ENCODE measurements at regions not wholly inside any gene's neighbourhood (a gene's known extent, or its start where the extent isn't known, plus 50 kb on each side); places are given as distances from the start of the nearest gene placed in this dataset.

DNA sequence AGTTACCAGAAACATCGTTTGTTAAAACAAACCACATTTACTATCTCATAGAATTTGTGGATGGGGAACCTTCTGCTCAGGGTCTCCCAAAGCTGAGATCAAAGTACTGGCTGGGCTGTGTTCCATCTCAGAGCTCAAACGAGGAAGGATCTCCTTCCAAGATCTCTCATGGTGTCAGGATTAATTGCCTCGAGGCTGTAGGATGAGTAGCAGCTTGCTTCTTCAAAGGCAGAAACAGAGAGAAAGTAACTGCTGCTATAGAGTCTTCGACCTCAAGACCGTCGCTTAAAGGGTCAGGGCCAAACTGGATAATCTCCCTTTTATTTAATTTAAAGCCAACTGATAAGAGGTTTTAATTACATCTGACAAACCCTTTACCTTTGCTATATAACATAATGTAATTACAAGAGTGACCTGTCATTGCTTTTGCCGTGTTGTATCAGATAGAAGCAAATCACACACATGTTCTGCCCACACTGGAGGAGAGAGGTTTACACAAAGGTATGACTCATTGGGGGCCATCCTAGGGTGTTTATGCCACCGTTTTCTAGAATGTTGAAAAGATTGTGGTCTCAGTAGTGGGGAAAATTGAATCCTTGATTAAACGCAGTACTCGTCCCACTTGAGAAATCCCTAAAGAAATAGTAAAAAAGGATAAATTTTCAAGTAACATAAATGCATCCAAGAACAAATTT is 868.8 kb upstream of the TMEM132C start:
- no peak overlapping the region for H3K4me3 Mint-ChIP-seq
- H3K27me3 Mint-ChIP-seq: peaks cover 3% of the 10 kb centered on the region
- no peaks in the 10 kb centered on the region for H3K36me3 Mint-ChIP-seq
- no peak overlapping the region for H3K27ac Mint-ChIP-seq
- H3K4me1 Mint-ChIP-seq: no peaks in the 10 kb centered on the region
- H3K9me3 Mint-ChIP-seq: no peaks in the 10 kb centered on the region

- no peaks in the 10 kb centered on the region for H3K4me1 Mint-ChIP-seq
- no peak overlapping the region for H3K4me3 Mint-ChIP-seq
- no peaks in the 10 kb centered on the region for H3K9me3 Mint-ChIP-seq
- peaks cover 3% of the 10 kb centered on the region for H3K27me3 Mint-ChIP-seq
- no peaks in the 10 kb centered on the region for H3K36me3 Mint-ChIP-seq
- no peak overlapping the region for H3K27ac Mint-ChIP-seq
Measured at GRCh38 chr12:127399451-127399850, 867.5 kb upstream of the TMEM132C start.

- Mint-ChIP-seq H3K9me3 (no peaks in the 10 kb centered on the region), H3K27me3 (peaks cover 1% of the 10 kb centered on the region), H3K4me1 (no peaks in the 10 kb centered on the region), H3K4me3 (no peak overlapping the region), H3K36me3 (no peaks in the 10 kb centered on the region), H3K27ac (no peak overlapping the region)
Measured at GRCh38 chr12:127400221-127400620, 866.7 kb upstream of the TMEM132C start.

DNA sequence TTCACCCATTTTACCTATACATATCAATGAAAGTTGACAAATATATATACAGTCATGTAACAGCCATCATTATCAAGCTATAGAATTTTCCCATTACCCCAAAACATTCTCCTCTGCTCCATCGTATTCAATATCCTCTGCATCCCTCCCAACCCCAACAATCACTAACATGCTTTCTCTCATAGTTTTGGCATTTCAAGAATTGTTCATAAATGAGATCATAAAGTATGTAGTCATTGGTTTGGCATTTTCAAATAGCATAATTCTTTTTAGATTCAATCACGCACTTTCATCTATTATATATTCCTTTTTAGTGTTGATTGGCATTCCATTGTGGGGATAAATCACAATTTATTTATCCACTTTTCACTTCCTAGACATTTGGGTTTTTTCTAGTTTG is 866.0 kb upstream of the TMEM132C start:
- Mint-ChIP-seq H3K9me3 (no peaks in the 10 kb centered on the region), H3K4me3 (no peak overlapping the region), H3K4me1 (no peaks in the 10 kb centered on the region), H3K36me3 (no peaks in the 10 kb centered on the region), H3K27me3 (peaks cover 1% of the 10 kb centered on the region), H3K27ac (no peak overlapping the region)

DNA sequence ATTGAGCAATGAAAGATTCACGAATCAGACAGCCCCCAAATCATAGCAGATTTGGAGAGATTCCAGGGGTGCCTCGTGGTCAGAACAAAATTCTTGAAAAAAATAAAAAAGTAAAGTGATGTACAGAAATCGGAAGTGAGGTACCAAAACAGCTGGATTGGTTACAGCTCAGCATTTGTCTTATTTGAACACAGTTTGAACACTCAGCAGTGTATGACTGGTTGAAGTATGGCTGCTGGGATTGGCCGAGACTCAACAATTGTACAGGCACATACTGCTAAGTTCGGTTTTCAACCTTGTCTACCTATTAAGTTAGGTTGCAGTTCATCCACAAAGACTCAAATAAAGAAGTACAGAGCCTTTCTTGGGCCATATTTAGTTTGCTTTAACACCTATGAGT is 865.4 kb upstream of the TMEM132C start:
- no peaks in the 10 kb centered on the region for H3K4me1 Mint-ChIP-seq
- no peak overlapping the region for H3K4me3 Mint-ChIP-seq
- peaks cover 1% of the 10 kb centered on the region for H3K27me3 Mint-ChIP-seq
- no peaks in the 10 kb centered on the region for H3K36me3 Mint-ChIP-seq
- H3K27ac Mint-ChIP-seq: no peak overlapping the region
- H3K9me3 Mint-ChIP-seq: no peaks in the 10 kb centered on the region

GRCh38 chr12:127411166-127411915 is 855.6 kb upstream of the TMEM132C start:
- Mint-ChIP-seq H3K4me1 (no peaks in the 10 kb centered on the region), H3K27ac (no peak overlapping the region), H3K27me3 (peaks cover 1% of the 10 kb centered on the region), H3K36me3 (no peaks in the 10 kb centered on the region), H3K9me3 (no peaks in the 10 kb centered on the region), H3K4me3 (no peak overlapping the region)

GRCh38 chr12:127411981-127412380 is 855.0 kb upstream of the TMEM132C start:
- Mint-ChIP-seq H3K36me3 (no peaks in the 10 kb centered on the region), H3K4me3 (no peak overlapping the region), H3K27me3 (peaks cover 1% of the 10 kb centered on the region), H3K4me1 (no peaks in the 10 kb centered on the region), H3K27ac (no peak overlapping the region), H3K9me3 (no peaks in the 10 kb centered on the region)

DNA sequence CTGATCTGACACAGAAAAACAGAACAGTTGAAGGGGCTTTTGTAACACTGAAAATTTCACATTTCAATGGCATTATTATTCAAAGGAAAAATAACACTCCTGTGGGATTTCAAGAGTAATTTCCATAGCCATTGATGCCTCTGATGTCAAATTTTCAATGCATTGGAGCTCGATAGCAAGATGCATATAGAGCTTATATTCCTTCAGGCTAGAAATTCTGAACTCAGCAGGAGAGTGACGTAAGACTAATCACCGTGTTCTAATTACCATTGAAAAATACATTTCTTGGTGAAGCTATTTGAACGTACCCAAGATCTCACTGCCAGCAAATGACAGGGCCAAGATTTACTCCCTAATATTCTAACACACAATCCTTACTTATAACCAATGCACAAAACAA is 854.1 kb upstream of the TMEM132C start:
- no peaks in the 10 kb centered on the region for H3K9me3 Mint-ChIP-seq
- H3K4me1 Mint-ChIP-seq: no peaks in the 10 kb centered on the region
- H3K27me3 Mint-ChIP-seq: peaks cover 1% of the 10 kb centered on the region
- no peak overlapping the region for H3K27ac Mint-ChIP-seq
- H3K36me3 Mint-ChIP-seq: no peaks in the 10 kb centered on the region
- H3K4me3 Mint-ChIP-seq: no peak overlapping the region

DNA sequence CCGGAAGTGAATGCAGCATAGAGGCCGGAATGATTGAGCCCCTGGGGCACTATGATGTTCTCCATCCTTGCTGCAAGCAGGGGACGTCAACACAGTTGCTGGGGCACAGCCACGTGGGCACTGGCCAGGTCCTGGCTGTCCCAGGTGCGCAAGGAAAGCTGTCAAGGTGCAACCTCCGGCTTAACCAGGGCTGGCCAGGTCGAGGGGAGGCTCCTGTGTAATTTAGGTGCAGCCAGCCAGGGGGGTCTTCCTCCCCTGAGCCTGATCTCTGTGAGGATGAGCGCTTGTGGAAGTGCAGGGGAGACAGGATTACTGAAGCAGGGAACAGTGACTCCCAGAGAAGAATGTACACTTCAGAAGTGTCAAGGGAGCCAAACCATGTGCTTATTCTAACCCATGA is 852.8 kb upstream of the TMEM132C start:
- H3K9me3 Mint-ChIP-seq: peaks cover 6% of the 10 kb centered on the region
- H3K4me3 Mint-ChIP-seq: no peak overlapping the region
- no peaks in the 10 kb centered on the region for H3K36me3 Mint-ChIP-seq
- no peaks in the 10 kb centered on the region for H3K4me1 Mint-ChIP-seq
- peaks cover 1% of the 10 kb centered on the region for H3K27me3 Mint-ChIP-seq
- H3K27ac Mint-ChIP-seq: no peak overlapping the region

GRCh38 chr12:127414636-127415035 is 852.3 kb upstream of the TMEM132C start:
- Mint-ChIP-seq H3K27ac (no peak overlapping the region), H3K36me3 (no peaks in the 10 kb centered on the region), H3K4me3 (no peak overlapping the region), H3K4me1 (no peaks in the 10 kb centered on the region), H3K27me3 (peaks cover 1% of the 10 kb centered on the region), H3K9me3 (peaks cover 6% of the 10 kb centered on the region)

- no peaks in the 10 kb centered on the region for H3K36me3 Mint-ChIP-seq
- H3K4me1 Mint-ChIP-seq: no peaks in the 10 kb centered on the region
- H3K27me3 Mint-ChIP-seq: no peaks in the 10 kb centered on the region
- H3K9me3 Mint-ChIP-seq: peaks cover 11% of the 10 kb centered on the region
- no peak overlapping the region for H3K4me3 Mint-ChIP-seq
- no peak overlapping the region for H3K27ac Mint-ChIP-seq
Measured at GRCh38 chr12:127416796-127417195, 850.2 kb upstream of the TMEM132C start.

DNA sequence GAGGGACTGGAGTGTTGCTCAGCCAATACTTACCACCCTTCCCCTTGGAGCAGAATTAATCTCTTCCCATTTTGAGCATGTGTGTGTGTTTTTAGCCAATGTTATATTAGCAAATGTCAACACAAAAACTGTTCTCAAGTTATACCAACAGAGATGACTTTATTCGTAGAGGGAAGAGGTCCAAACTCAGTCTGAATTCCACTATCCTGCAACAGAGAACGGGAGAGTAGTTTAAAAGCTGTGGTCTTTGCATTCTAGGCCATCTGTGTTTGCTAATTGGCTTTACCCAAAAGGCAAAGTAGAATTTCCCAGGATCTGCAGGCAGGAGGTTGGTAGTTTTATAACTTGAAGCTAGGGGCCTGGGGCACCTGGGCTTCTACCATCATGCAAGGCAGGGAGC is 847.9 kb upstream of the TMEM132C start:
- H3K4me1 Mint-ChIP-seq: no peaks in the 10 kb centered on the region
- H3K36me3 Mint-ChIP-seq: no peaks in the 10 kb centered on the region
- H3K4me3 Mint-ChIP-seq: no peak overlapping the region
- H3K9me3 Mint-ChIP-seq: peaks cover 11% of the 10 kb centered on the region
- no peak overlapping the region for H3K27ac Mint-ChIP-seq
- H3K27me3 Mint-ChIP-seq: no peaks in the 10 kb centered on the region

- Mint-ChIP-seq H3K27ac (no peak overlapping the region), H3K4me1 (no peaks in the 10 kb centered on the region), H3K36me3 (no peaks in the 10 kb centered on the region), H3K9me3 (peaks cover 16% of the 10 kb centered on the region), H3K4me3 (no peak overlapping the region), H3K27me3 (peaks cover under 1% of the 10 kb centered on the region)
Measured at GRCh38 chr12:127421614-127422013, 845.4 kb upstream of the TMEM132C start.

- H3K4me1 Mint-ChIP-seq: no peaks in the 10 kb centered on the region
- H3K4me3 Mint-ChIP-seq: no peak overlapping the region
- no peaks in the 10 kb centered on the region for H3K36me3 Mint-ChIP-seq
- H3K27me3 Mint-ChIP-seq: peaks cover 2% of the 10 kb centered on the region
- peaks cover 16% of the 10 kb centered on the region for H3K9me3 Mint-ChIP-seq
- H3K27ac Mint-ChIP-seq: no peak overlapping the region
Measured at GRCh38 chr12:127422935-127423566, 843.9 kb upstream of the TMEM132C start.

DNA sequence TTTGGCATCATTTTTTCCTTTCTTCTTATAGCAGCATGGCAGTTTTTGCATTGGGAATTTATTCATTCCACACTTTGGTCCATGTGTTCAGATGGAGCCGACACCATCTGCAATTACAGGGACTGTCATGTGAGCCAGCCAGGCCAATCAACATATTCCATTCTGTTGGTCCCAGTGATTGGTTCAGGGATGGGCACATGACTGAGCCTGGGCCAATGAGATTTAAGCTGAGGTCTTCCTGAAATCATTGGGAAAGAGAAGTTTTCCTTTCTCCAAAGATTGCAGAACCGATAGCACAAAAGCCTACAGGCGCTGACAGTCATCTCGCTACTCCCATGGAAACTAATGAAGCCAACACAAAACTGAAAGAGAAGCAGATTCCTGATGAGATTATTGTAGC is 841.5 kb upstream of the TMEM132C start:
- H3K4me1 Mint-ChIP-seq: no peaks in the 10 kb centered on the region
- peaks cover 2% of the 10 kb centered on the region for H3K27me3 Mint-ChIP-seq
- no peaks in the 10 kb centered on the region for H3K36me3 Mint-ChIP-seq
- no peak overlapping the region for H3K4me3 Mint-ChIP-seq
- H3K9me3 Mint-ChIP-seq: peaks cover 10% of the 10 kb centered on the region
- no peak overlapping the region for H3K27ac Mint-ChIP-seq

DNA sequence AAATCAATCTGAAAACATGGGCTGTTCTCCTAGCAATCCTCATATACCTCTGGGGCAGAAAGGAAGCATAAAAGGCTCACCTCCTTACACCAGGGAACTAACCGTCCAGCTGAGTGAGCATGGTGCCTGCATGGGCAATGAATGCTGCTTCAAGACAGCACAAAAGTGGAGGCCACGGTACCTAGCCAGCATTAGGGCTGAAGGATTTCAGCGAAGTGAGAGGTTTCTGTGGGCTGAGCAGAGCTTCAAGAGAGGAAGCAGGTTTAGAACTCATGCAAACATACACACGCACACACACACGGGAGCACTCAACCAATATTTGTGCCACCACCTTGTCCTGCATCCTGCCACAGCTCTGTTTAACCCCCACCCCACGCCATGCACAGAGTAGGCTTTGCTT is 838.5 kb upstream of the TMEM132C start:
- no peaks in the 10 kb centered on the region for H3K36me3 Mint-ChIP-seq
- H3K9me3 Mint-ChIP-seq: peaks cover 6% of the 10 kb centered on the region
- no peak overlapping the region for H3K4me3 Mint-ChIP-seq
- no peak overlapping the region for H3K27ac Mint-ChIP-seq
- peaks cover 2% of the 10 kb centered on the region for H3K27me3 Mint-ChIP-seq
- H3K4me1 Mint-ChIP-seq: no peaks in the 10 kb centered on the region
